ENCODE measurements at regions not wholly inside any gene's neighbourhood (a gene's known extent, or its start where the extent isn't known, plus 50 kb on each side); places are given as distances from the start of the nearest gene placed in this dataset.

DNA sequence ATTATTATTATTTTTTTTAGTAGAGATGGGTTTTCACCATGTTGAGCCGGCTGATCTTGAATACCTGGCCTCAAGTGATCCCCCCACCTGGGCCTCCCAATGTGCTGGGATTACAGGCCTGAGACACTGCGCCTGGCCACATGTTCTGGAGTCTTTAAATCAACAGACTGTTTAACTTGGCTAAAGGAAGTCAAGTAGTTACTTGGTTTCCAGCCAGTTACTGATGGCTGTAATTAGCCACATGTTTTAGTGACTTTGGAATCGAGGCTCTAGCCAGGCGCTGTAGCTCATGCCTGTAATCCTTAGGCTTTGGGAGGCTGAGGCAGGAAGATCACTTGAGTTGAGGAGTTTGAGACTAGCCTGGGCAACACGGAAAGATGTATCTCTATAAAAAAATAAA is 699.2 kb upstream of the RBFOX1 start:
- Mint-ChIP-seq H3K4me1 (no peaks in the 10 kb centered on the region), H3K27ac (no peak overlapping the region), H3K27me3 (ENCODE audit: low read depth) (no peaks in the 10 kb centered on the region), H3K9me3 (no peaks in the 10 kb centered on the region), H3K4me3 (no peak overlapping the region), H3K36me3 (ENCODE audit: low read depth) (no peaks in the 10 kb centered on the region)
- TF ChIP-seq, protein P1, sequence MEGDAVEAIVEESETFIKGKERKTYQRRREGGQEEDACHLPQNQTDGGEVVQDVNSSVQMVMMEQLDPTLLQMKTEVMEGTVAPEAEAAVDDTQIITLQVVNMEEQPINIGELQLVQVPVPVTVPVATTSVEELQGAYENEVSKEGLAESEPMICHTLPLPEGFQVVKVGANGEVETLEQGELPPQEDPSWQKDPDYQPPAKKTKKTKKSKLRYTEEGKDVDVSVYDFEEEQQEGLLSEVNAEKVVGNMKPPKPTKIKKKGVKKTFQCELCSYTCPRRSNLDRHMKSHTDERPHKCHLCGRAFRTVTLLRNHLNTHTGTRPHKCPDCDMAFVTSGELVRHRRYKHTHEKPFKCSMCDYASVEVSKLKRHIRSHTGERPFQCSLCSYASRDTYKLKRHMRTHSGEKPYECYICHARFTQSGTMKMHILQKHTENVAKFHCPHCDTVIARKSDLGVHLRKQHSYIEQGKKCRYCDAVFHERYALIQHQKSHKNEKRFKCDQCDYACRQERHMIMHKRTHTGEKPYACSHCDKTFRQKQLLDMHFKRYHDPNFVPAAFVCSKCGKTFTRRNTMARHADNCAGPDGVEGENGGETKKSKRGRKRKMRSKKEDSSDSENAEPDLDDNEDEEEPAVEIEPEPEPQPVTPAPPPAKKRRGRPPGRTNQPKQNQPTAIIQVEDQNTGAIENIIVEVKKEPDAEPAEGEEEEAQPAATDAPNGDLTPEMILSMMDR (IDR thresholded peaks at IDR 0.05; ENCODE audit: unreplicated experiment in 3 of 3) = no peak

DNA sequence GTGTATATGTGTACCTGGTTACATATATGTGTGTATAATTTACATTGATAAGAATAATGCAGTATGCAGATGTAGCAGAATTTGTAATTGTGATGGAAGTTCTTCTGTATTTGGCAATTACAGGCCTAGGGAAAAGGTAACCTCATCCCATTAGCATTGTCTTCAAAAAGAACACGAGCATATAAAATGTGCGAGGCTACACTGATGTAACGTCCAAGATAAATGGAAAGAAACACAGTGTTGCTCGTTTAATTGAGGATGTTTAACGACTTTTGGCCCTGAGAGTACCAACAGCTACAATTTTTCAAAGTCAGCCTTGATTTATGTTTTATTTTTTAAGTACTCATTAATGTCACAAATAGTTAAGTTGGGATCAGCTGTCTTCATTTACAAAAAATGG is 703.5 kb upstream of the RBFOX1 start:
- Mint-ChIP-seq H3K4me1 (no peaks in the 10 kb centered on the region), H3K27me3 (ENCODE audit: low read depth) (peaks cover 3% of the 10 kb centered on the region), H3K27ac (no peak overlapping the region), H3K4me3 (no peak overlapping the region), H3K9me3 (no peaks in the 10 kb centered on the region), H3K36me3 (ENCODE audit: low read depth) (no peaks in the 10 kb centered on the region)
- TF ChIP-seq, protein P1 (IDR thresholded peaks at IDR 0.05; ENCODE audit: unreplicated experiment in 3 of 3) = no peak

GRCh38 chr16:6625606-6626005 is 707.0 kb upstream of the RBFOX1 start:
- TF ChIP-seq, protein P1 (IDR thresholded peaks at IDR 0.05; ENCODE audit: unreplicated experiment in 3 of 3) = no peak
- Mint-ChIP-seq H3K27ac (no peak overlapping the region), H3K27me3 (ENCODE audit: low read depth) (peaks cover 3% of the 10 kb centered on the region), H3K4me1 (no peaks in the 10 kb centered on the region), H3K36me3 (ENCODE audit: low read depth) (no peaks in the 10 kb centered on the region), H3K4me3 (no peak overlapping the region), H3K9me3 (peaks cover 5% of the 10 kb centered on the region)

DNA sequence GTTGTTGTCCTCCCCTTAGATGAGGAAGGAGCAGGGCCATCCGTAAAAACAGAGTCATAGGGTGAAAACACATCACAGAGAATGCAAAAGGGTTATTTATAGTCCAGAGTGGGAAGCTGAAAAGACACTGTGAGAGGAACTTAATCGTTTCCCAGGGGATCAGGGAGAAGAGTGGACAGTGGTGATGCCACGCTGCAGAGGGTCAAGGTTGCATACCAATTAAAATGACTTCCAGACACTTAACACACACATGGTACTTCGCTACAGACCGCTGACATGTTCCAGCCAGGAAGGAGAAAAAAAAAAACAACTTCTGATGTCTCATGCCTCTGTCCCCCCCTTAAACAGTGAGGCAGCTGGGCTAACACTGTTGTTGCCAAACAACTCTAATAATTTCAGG is 713.8 kb upstream of the RBFOX1 start:
- Mint-ChIP-seq H3K27ac (no peak overlapping the region), H3K4me3 (no peak overlapping the region), H3K36me3 (ENCODE audit: low read depth) (no peaks in the 10 kb centered on the region), H3K27me3 (ENCODE audit: low read depth) (peaks cover 6% of the 10 kb centered on the region), H3K4me1 (no peaks in the 10 kb centered on the region), H3K9me3 (peaks cover 17% of the 10 kb centered on the region)
- TF ChIP-seq, protein P1 (IDR thresholded peaks at IDR 0.05; ENCODE audit: unreplicated experiment in 3 of 3) = no peak

DNA sequence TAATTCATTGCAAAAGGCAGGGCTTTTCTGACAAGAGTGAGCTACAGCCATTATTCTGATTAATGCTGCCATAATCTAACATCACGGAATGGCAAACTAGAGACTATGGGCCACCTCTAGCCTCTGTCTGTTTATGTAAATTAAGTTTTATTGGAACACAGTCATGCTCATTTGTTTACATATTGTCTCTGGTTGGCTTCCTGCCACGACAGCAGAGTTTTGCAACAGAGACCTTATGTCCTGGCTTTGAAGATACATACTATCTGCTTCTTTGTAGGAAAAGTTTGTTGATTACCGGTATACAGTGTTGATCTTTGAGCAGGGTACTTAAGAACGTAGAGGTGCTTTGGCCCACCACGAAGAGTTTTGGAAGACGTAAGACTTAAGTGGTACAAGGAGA is 715.9 kb upstream of the RBFOX1 start:
- Mint-ChIP-seq H3K27me3 (ENCODE audit: low read depth) (peaks cover 6% of the 10 kb centered on the region), H3K36me3 (ENCODE audit: low read depth) (no peaks in the 10 kb centered on the region)
- TF ChIP-seq, protein P1 (IDR thresholded peaks at IDR 0.05; ENCODE audit: unreplicated experiment in 3 of 3) = no peak

DNA sequence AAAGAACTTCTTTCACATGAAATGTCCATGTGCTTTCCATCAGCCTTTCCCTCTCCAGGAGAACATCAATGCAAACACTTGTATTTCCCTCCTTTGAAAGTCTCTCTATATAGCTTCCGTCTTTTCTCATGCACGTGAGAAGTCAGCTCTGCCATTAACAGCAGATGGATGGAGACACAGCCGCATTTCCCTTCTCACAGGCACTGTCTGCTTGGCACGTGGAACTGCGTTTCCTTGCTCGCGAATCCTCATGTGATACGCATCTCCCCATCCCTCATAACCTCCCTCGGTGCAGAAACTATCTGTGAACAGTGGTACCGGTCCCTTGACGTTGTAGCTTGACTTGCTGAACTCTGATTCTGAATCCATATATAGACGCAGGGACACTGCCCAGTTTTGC is 717.0 kb upstream of the RBFOX1 start:
- H3K27me3 Mint-ChIP-seq (ENCODE audit: low read depth) = peaks cover 6% of the 10 kb centered on the region
- no peaks in the 10 kb centered on the region for H3K4me1 Mint-ChIP-seq
- H3K36me3 Mint-ChIP-seq (ENCODE audit: low read depth) = no peaks in the 10 kb centered on the region
- H3K27ac Mint-ChIP-seq = no peak overlapping the region
- peaks cover 12% of the 10 kb centered on the region for H3K9me3 Mint-ChIP-seq
- TF ChIP-seq, protein P1 (IDR thresholded peaks at IDR 0.05; ENCODE audit: unreplicated experiment in 3 of 3) = no peak
- H3K4me3 Mint-ChIP-seq = no peak overlapping the region

More for the DNA sequence above, 715.9 kb upstream of the RBFOX1 start:
- Mint-ChIP-seq H3K9me3 (peaks cover 17% of the 10 kb centered on the region), H3K4me3 (no peak overlapping the region), H3K4me1 (no peaks in the 10 kb centered on the region), H3K27ac (no peak overlapping the region)

All from nephron (organoid).